Keratinocyte (primary cell): ENCODE measurements at regions not wholly inside any gene's neighbourhood (a gene's known extent, or its start where the extent isn't known, plus 50 kb on each side); places are given as distances from the start of the nearest gene placed in this dataset.

Experiments
- DNase-seq: peaks from one replicate; pipeline ENCODE4 v3.0.0-alpha.2; 2011; ENCODE audit warnings: low read depth, missing footprints, low spot score
- FAIRE-seq: peaks from 2 replicates; lab custom pipeline; 2011; peaks lifted over from hg19 to GRCh38; lab: Jason Lieb, UNC
- H2AFZ ChIP-seq: 2 replicates; pipeline ENCODE4 v1.6.0; 2012; ENCODE audit warnings: low read length, control low read depth, inconsistent platforms; ENCODE audit not compliant: control insufficient read depth
- H3K27ac ChIP-seq: 2 replicates; pipeline ENCODE4 v1.5.1; 2011; ENCODE audit warnings: low read length; ENCODE audit not compliant: control insufficient read depth, insufficient read depth
- H3K27me3 ChIP-seq: 3 replicates; pipeline ENCODE4 v1.6.0; 2011; ENCODE audit warnings: low read length; ENCODE audit not compliant: control insufficient read depth, insufficient read depth; ENCODE audit errors: extremely low read depth
- H3K36me3 ChIP-seq, 2 experiments: 2 replicates in 1 of 2; 3 replicates in 1 of 2; pipeline ENCODE4 v1.5.1; 2011; ENCODE audit warnings: low read length in 2 of 2, mild to moderate bottlenecking in 1 of 2; ENCODE audit not compliant: control insufficient read depth in 2 of 2, insufficient read depth in 2 of 2; ENCODE audit errors: extremely low read depth in 1 of 2
- H3K4me1 ChIP-seq: 3 replicates; pipeline ENCODE4 v1.5.1; 2011; ENCODE audit warnings: low read length; ENCODE audit not compliant: control insufficient read depth, insufficient read depth; ENCODE audit errors: extremely low read depth
- H3K4me2 ChIP-seq: 3 replicates; pipeline ENCODE4 v1.6.0; 2011; ENCODE audit warnings: low read depth, low read length; ENCODE audit not compliant: control insufficient read depth, insufficient read depth; ENCODE audit errors: extremely low read depth
- H3K4me3 ChIP-seq, 3 experiments: fragments of 200-600 bp in 1 of 3; sonication (generic) in 1 of 3; 2 replicates in 2 of 3; 3 replicates in 1 of 3; pipeline ENCODE4 v1.5.1; 2011 to 2016; ENCODE audit warnings: low read length in 3 of 3, mild to moderate bottlenecking in 3 of 3, control low read depth in 2 of 3, inconsistent platforms in 1 of 3, low read depth in 1 of 3, mixed read lengths in 1 of 3, mixed run types in 1 of 3, moderate library complexity in 1 of 3; ENCODE audit not compliant: control insufficient read depth in 2 of 3, insufficient read depth in 2 of 3; ENCODE audit errors: extremely low read depth in 1 of 3
- H3K79me2 ChIP-seq: 2 replicates; pipeline ENCODE4 v1.6.0; 2012; ENCODE audit warnings: low read length; ENCODE audit not compliant: control insufficient read depth, insufficient read depth
- H3K9ac ChIP-seq: 3 replicates; pipeline ENCODE4 v1.6.0; 2011; ENCODE audit warnings: low read length; ENCODE audit not compliant: control insufficient read depth, insufficient read depth; ENCODE audit errors: extremely low read depth
- H3K9me1 ChIP-seq: 3 replicates; pipeline ENCODE4 v1.6.0; 2011; ENCODE audit warnings: low read length; ENCODE audit not compliant: control insufficient read depth, insufficient read depth; ENCODE audit errors: extremely low read depth
- H3K9me3 ChIP-seq: 2 replicates; pipeline ENCODE4 v1.5.1; 2012; ENCODE audit warnings: low read depth, low read length; ENCODE audit not compliant: control insufficient read depth
- H4K20me1 ChIP-seq: 3 replicates; pipeline ENCODE4 v1.6.0; 2011; ENCODE audit warnings: low read length; ENCODE audit not compliant: control insufficient read depth, insufficient read depth; ENCODE audit errors: extremely low read depth
- CTCF ChIP-seq, 3 experiments: IDR thresholded peaks in 1 of 3; conservative IDR thresholded peaks in 1 of 3; optimal IDR thresholded peaks in 1 of 3; 2 replicates in 2 of 3; 3 replicates in 1 of 3; pipeline versions ENCODE3 to v1.5.1; 2011; ENCODE audit warnings: low read length in 3 of 3, mild to moderate bottlenecking in 3 of 3, moderate library complexity in 2 of 3, control low read depth in 1 of 3, inconsistent platforms in 1 of 3; ENCODE audit not compliant: insufficient read depth in 2 of 3; ENCODE audit errors: extremely low read depth in 1 of 3
- EZH2 ChIP-seq: IDR thresholded peaks from one replicate; pipeline ENCODE4 v1.6.1; 2012; ENCODE audit warnings: inconsistent platforms, mild to moderate bottlenecking, low read length, moderate library complexity
- dilution Hi-C: fragments of 300-500 bp; cut with MboI; formaldehyde crosslinking; loops from one replicate; pipeline ENCODE4 v1.7.0; 2020; ENCODE audit warnings: low sequenced_read_pairs; ENCODE audit not compliant: extremely low pct_ligation_motif_present

GRCh38 chr15:98405013-98405412, 243.3 kb upstream of the IGF1R start:
- H3K36me3 ChIP-seq, result no peaks in the 10 kb centered on the region
- H3K4me1 ChIP-seq, result no peaks in the 10 kb centered on the region
- no peak overlapping the region for H3K9ac ChIP-seq
- no peak overlapping the region for H2AFZ ChIP-seq
- no peak for FAIRE-seq
- TF ChIP-seq EZH2 (no peak), CTCF (optimal IDR thresholded peaks at IDR 0.05 in 1 of 3, IDR thresholded peaks at IDR 0.05 in 1 of 3, conservative IDR thresholded peaks at IDR 0.05 in 1 of 3; ENCODE audit: extremely low read depth in 1 of 3, insufficient read depth in 2 of 3, low read length in 3 of 3) (no peak)
- no peaks in the 10 kb centered on the region for H3K9me1 ChIP-seq
- H3K4me2 ChIP-seq, result no peak overlapping the region
- no peaks in the 10 kb centered on the region for H4K20me1 ChIP-seq
- no peaks in the 10 kb centered on the region for H3K27me3 ChIP-seq
- dilution Hi-C loops, result no loop called here
- no peak overlapping the region for H3K4me3 ChIP-seq
- no peaks in the 10 kb centered on the region for H3K9me3 ChIP-seq
- H3K79me2 ChIP-seq, result no peaks in the 10 kb centered on the region
- H3K27ac ChIP-seq, result no peak overlapping the region
- DNase-seq, result no peak

GRCh38 chr15:98408231-98408630, 240.1 kb upstream of the IGF1R start:
- FAIRE-seq (no peak), DNase-seq (no peak)
- H3K27ac ChIP-seq, result no peak overlapping the region

More at GRCh38 chr15:98408231-98408630, 240.1 kb upstream of the IGF1R start:
- H3K9me1 ChIP-seq, result no peaks in the 10 kb centered on the region
- H3K36me3 ChIP-seq, result no peaks in the 10 kb centered on the region
- H3K4me2 ChIP-seq, result no peak overlapping the region
- H3K9ac ChIP-seq, result no peak overlapping the region
- H3K4me1 ChIP-seq, result no peaks in the 10 kb centered on the region
- no peaks in the 10 kb centered on the region for H3K27me3 ChIP-seq
- H3K4me3 ChIP-seq, result no peak overlapping the region
- TF ChIP-seq EZH2, result no peak
- TF ChIP-seq CTCF (optimal IDR thresholded peaks at IDR 0.05 in 1 of 3, IDR thresholded peaks at IDR 0.05 in 1 of 3, conservative IDR thresholded peaks at IDR 0.05 in 1 of 3; ENCODE audit: extremely low read depth in 1 of 3, insufficient read depth in 2 of 3, low read length in 3 of 3), result no peak
- H2AFZ ChIP-seq, result no peak overlapping the region
- no peaks in the 10 kb centered on the region for H3K9me3 ChIP-seq
- dilution Hi-C loops, result no loop called here
- H3K79me2 ChIP-seq, result no peaks in the 10 kb centered on the region
- H4K20me1 ChIP-seq, result no peaks in the 10 kb centered on the region
